Endothelial cell of umbilical vein (primary cell): ENCODE measurements at regions not wholly inside any gene's neighbourhood (a gene's known extent, or its start where the extent isn't known, plus 50 kb on each side); places are given as distances from the start of the nearest gene placed in this dataset.

Experiments used
- BruUV-seq: library from RNA; stranded (reverse); fragments of 400-500 nt; replicated peaks from 2 replicates; lab custom pipeline; 2021; lab: Mats Ljungman, UMichigan
- CTCF ChIA-PET: fragments of 300-600, 350-600 bp; sonication (Branson Sonifier 250); formaldehyde crosslinking; loops from one replicate; lab custom pipeline; 2021; ENCODE audit warnings: antibody characterized with exemption, inconsistent platforms; lab: Charles Lee
- POLR2A ChIA-PET: fragments of 300-600, 350-600 bp; sonication (Branson Sonifier 250); formaldehyde crosslinking; loops from one replicate; lab custom pipeline; 2021; ENCODE audit warnings: antibody characterized with exemption, inconsistent platforms; lab: Charles Lee
- DNase-seq: peaks from one replicate; pipeline ENCODE4 v3.0.0-alpha.2; 2011; ENCODE audit warnings: low read depth, low spot score
- FAIRE-seq: peaks from 2 replicates; lab custom pipeline; 2011; peaks lifted over from hg19 to GRCh38; lab: Jason Lieb, UNC
- H2AFZ ChIP-seq: 2 replicates; pipeline ENCODE4 v1.6.0; 2012; ENCODE audit warnings: low read depth, low read length, control low read depth, inconsistent platforms
- H3K27ac ChIP-seq: 2 replicates; pipeline ENCODE4 v1.5.1; 2011; ENCODE audit warnings: low read depth, mild to moderate bottlenecking, control low read depth, low read length, moderate library complexity; ENCODE audit not compliant: insufficient read depth
- H3K27me3 ChIP-seq, 2 experiments: 2 replicates each; pipeline versions ENCODE4 v1.6.0 to v1.6.1; 2011; ENCODE audit warnings: low read length in 2 of 2, mixed read lengths in 1 of 2; ENCODE audit not compliant: control insufficient read depth in 2 of 2, insufficient read depth in 2 of 2
- H3K36me3 ChIP-seq, 2 experiments: 2 replicates in 1 of 2; 3 replicates in 1 of 2; pipeline ENCODE4 v1.5.1; 2011; ENCODE audit warnings: low read length in 2 of 2, mild to moderate bottlenecking in 1 of 2, moderate library complexity in 1 of 2; ENCODE audit not compliant: control insufficient read depth in 2 of 2, insufficient read depth in 2 of 2; ENCODE audit errors: extremely low read depth in 1 of 2
- H3K4me1 ChIP-seq: 3 replicates; pipeline ENCODE4 v1.5.1; 2011; ENCODE audit warnings: mild to moderate bottlenecking, low read length; ENCODE audit not compliant: control insufficient read depth, insufficient read depth; ENCODE audit errors: extremely low read depth
- H3K4me2 ChIP-seq: 2 replicates; pipeline ENCODE4 v1.6.1; 2011; ENCODE audit warnings: low read length, control low read depth, mixed read lengths; ENCODE audit not compliant: insufficient read depth
- H3K4me3 ChIP-seq, 3 experiments: fragments of 200-600 bp in 1 of 3; sonication (generic), shearing (Covaris generic) in 1 of 3; replicated peaks in 1 of 3; 2 replicates each; pipeline ENCODE4 v1.5.1; 2011 to 2016; ENCODE audit warnings: control low read depth in 3 of 3, low read length in 3 of 3, mild to moderate bottlenecking in 2 of 3, inconsistent platforms in 1 of 3, low read depth in 1 of 3, moderate library complexity in 1 of 3; ENCODE audit not compliant: insufficient read depth in 1 of 3
- H3K79me2 ChIP-seq: 2 replicates; pipeline ENCODE4 v1.6.0; 2012; ENCODE audit warnings: low read length, inconsistent platforms; ENCODE audit not compliant: control insufficient read depth, insufficient read depth
- H3K9ac ChIP-seq: replicated peaks from 2 replicates; pipeline ENCODE3; 2011; ENCODE audit warnings: low read length, control low read depth; ENCODE audit not compliant: insufficient read depth; ENCODE audit errors: extremely low read depth
- H3K9me1 ChIP-seq: replicated peaks from 3 replicates; pipeline ENCODE4 v1.6.0; 2011; ENCODE audit warnings: mild to moderate bottlenecking, low read length; ENCODE audit not compliant: control insufficient read depth, insufficient read depth; ENCODE audit errors: extremely low read depth
- H3K9me3 ChIP-seq: replicated peaks from 2 replicates; pipeline ENCODE4 v1.5.1; 2012; ENCODE audit warnings: low read length, inconsistent platforms; ENCODE audit not compliant: control insufficient read depth, insufficient read depth
- H4K20me1 ChIP-seq: replicated peaks from 2 replicates; pipeline ENCODE3; 2011; ENCODE audit warnings: mild to moderate bottlenecking, low read length; ENCODE audit not compliant: control insufficient read depth, insufficient read depth; ENCODE audit errors: extremely low read depth
- EZH2 ChIP-seq: IDR thresholded peaks from 2 replicates; pipeline ENCODE4 v1.6.1; 2012; ENCODE audit warnings: borderline replicate concordance, low read depth, mild to moderate bottlenecking, moderate library complexity, low read length, inconsistent platforms; ENCODE audit not compliant: severe bottlenecking
- FOS ChIP-seq: IDR thresholded peaks from 2 replicates; pipeline ENCODE4 v1.6.1; 2011; ENCODE audit warnings: mild to moderate bottlenecking, low read length, moderate library complexity, borderline replicate concordance; ENCODE audit not compliant: insufficient read depth
- GATA2 ChIP-seq: IDR thresholded peaks from 2 replicates; pipeline ENCODE4 v1.7.0; 2011; ENCODE audit warnings: low read depth, mild to moderate bottlenecking, moderate library complexity, mixed read lengths, low read length; ENCODE audit not compliant: insufficient read length, insufficient read depth
- JUN ChIP-seq: IDR thresholded peaks from 2 replicates; pipeline ENCODE4 v1.6.1; 2011; ENCODE audit warnings: borderline replicate concordance, low read depth; ENCODE audit not compliant: insufficient read length, insufficient read depth
- MYC ChIP-seq: IDR thresholded peaks from one replicate; pipeline ENCODE4 v1.6.1; 2011; ENCODE audit warnings: mild to moderate bottlenecking, low read depth, low read length
- POLR2A ChIP-seq: IDR thresholded peaks from 2 replicates; pipeline ENCODE4 v1.6.1; 2012; ENCODE audit warnings: low read depth, mild to moderate bottlenecking, control low read depth, low read length
- POLR2AphosphoS5 ChIP-seq: IDR thresholded peaks from 2 replicates; pipeline ENCODE4 v1.6.1; 2012; ENCODE audit warnings: low read depth, mild to moderate bottlenecking, control low read depth, low read length, moderate library complexity; ENCODE audit not compliant: insufficient read depth
- dilution Hi-C: fragments of 300-500 bp; cut with MboI; formaldehyde crosslinking; loops from one replicate; pipeline ENCODE4 v1.15.0; 2019; ENCODE audit warnings: low sequenced_read_pairs; ENCODE audit not compliant: extremely low pct_ligation_motif_present
- intact Hi-C: fragments of 100-400 bp; cut with micrococcal nuclease; formaldehyde crosslinking; loops from one replicate; pipeline ENCODE4 v1.10.0; 2022
- TF ChIP-seq, protein P1 (sequence below), 2 donors: IDR thresholded peaks; 1 replicate in 1 of 2; 2 replicates in 1 of 2; pipeline ENCODE4 v1.5.1; 2011; ENCODE audit warnings: low read length in 2 of 2, mild to moderate bottlenecking in 2 of 2, moderate library complexity in 2 of 2, control low read depth in 1 of 2, inconsistent platforms in 1 of 2, low read depth in 1 of 2; ENCODE audit not compliant: insufficient read depth in 1 of 2; ENCODE audit errors: extremely low read depth in 1 of 2
- TF ChIP-seq, protein P2 (sequence below): IDR thresholded peaks from 2 replicates; pipeline ENCODE4 v1.6.1; 2011; ENCODE audit not compliant: insufficient read depth, insufficient read length

DNA sequence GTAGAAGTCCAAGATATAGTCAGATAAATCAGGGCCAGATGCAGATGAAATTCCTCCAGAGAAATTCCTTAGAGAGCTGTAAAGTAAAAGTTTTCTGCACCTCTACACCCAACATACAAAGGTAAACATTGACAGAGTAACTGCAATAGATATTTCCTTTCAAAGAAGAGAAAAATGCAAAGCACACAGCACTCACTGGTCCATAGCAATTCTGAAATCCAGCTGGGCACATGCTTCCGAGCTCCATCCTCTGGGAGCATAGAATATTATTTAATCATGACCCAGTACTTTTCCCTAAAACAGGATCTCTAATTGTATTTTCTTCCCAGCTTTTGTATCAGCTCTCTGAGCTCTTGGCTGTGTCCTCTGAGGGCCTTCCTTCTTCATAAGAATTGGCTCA, 239.5 kb upstream of the IRX3 start:
- no peak overlapping the region for H3K4me3 ChIP-seq
- no peak overlapping the region for H3K4me2 ChIP-seq
- no peak overlapping the region for H3K27ac ChIP-seq
- no peaks in the 10 kb centered on the region for H3K9me1 ChIP-seq
- ChIA-PET CTCF (no interaction called here), POLR2A (no interaction called here)
- H3K27me3 ChIP-seq, result no peaks in the 10 kb centered on the region
- TF ChIP-seq POLR2A, result no peak
- TF ChIP-seq EZH2, result no peak
- TF ChIP-seq JUN, result no peak
- no peak for TF ChIP-seq GATA2
- no peak for TF ChIP-seq FOS
- no peak for TF ChIP-seq MYC
- TF ChIP-seq, protein P1, sequence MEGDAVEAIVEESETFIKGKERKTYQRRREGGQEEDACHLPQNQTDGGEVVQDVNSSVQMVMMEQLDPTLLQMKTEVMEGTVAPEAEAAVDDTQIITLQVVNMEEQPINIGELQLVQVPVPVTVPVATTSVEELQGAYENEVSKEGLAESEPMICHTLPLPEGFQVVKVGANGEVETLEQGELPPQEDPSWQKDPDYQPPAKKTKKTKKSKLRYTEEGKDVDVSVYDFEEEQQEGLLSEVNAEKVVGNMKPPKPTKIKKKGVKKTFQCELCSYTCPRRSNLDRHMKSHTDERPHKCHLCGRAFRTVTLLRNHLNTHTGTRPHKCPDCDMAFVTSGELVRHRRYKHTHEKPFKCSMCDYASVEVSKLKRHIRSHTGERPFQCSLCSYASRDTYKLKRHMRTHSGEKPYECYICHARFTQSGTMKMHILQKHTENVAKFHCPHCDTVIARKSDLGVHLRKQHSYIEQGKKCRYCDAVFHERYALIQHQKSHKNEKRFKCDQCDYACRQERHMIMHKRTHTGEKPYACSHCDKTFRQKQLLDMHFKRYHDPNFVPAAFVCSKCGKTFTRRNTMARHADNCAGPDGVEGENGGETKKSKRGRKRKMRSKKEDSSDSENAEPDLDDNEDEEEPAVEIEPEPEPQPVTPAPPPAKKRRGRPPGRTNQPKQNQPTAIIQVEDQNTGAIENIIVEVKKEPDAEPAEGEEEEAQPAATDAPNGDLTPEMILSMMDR (IDR thresholded peaks at IDR 0.05; ENCODE audit: extremely low read depth in 1 of 2, insufficient read depth in 1 of 2, low read depth in 1 of 2, low read length in 2 of 2), result no peak
- TF ChIP-seq POLR2AphosphoS5, result no peak
- TF ChIP-seq, protein P2, sequence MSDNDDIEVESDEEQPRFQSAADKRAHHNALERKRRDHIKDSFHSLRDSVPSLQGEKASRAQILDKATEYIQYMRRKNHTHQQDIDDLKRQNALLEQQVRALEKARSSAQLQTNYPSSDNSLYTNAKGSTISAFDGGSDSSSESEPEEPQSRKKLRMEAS, result no peak
- intact Hi-C loops, result no loop called here
- no peak for DNase-seq
- no peak overlapping the region for H2AFZ ChIP-seq
- dilution Hi-C loops, result no loop called here
- FAIRE-seq, result no peak
- no TSS peak for BruUV-seq
- H3K4me1 ChIP-seq, result no peaks in the 10 kb centered on the region
- H3K9me3 ChIP-seq, result peaks cover 2% of the 10 kb centered on the region
- no peaks in the 10 kb centered on the region for H3K36me3 ChIP-seq
- H3K9ac ChIP-seq, result no peak overlapping the region
- no peaks in the 10 kb centered on the region for H3K79me2 ChIP-seq
- H4K20me1 ChIP-seq, result no peaks in the 10 kb centered on the region
